HAP-1 (cell line): ENCODE measurements at regions not wholly inside any gene's neighbourhood (a gene's known extent, or its start where the extent isn't known, plus 50 kb on each side); places are given as distances from the start of the nearest gene placed in this dataset.
"Not testable (repeated sequence)": the region's sequence is repeated elsewhere in the genome, so short reads cannot be mapped to it uniquely, and the experiment has no call there.

Experiments
- DNase-seq, 2 experiments: peaks; one replicate each; pipeline ENCODE4 v3.0.0-alpha.2; 2016 to 2020; ENCODE audit warnings: low spot score in 2 of 2
- H3K27me3 ChIP-seq: fragments of 250-450 bp; sonication (Bioruptor Pico); 2 replicates; pipeline ENCODE4 v1.5.1; 2020; ENCODE audit warnings: low read depth, mild to moderate bottlenecking, moderate library complexity
- H3K36me3 ChIP-seq: fragments of 250-450 bp; sonication (Bioruptor Pico); replicated peaks from 2 replicates; pipeline ENCODE4 v1.5.1; 2020; ENCODE audit warnings: mild to moderate bottlenecking
- H3K4me1 ChIP-seq: fragments of 250-450 bp; sonication (Bioruptor Pico); 2 replicates; pipeline ENCODE4 v1.5.1; 2020; ENCODE audit warnings: mild to moderate bottlenecking
- H3K4me3 ChIP-seq: fragments of 250-450 bp; sonication (Bioruptor Pico); 2 replicates; pipeline ENCODE4 v1.5.1; 2020; ENCODE audit warnings: mild to moderate bottlenecking, moderate library complexity
- H3K9me3 ChIP-seq: fragments of 250-450 bp; sonication (Bioruptor Pico); 2 replicates; pipeline ENCODE4 v1.5.1; 2020; ENCODE audit warnings: mild to moderate bottlenecking, moderate library complexity
- in situ Hi-C: fragments of 300-500 bp; cut with MboI; formaldehyde crosslinking; loops from 3 replicates; pipeline ENCODE4 v1.14.3; 2020; ENCODE audit warnings: low sequenced_read_pairs, inconsistent platforms, mixed read lengths

GRCh38 chr4:36574816-36575215, 293.4 kb downstream of the DTHD1 start:
- in situ Hi-C loops = no loop called here
- Histone ChIP-seq H3K36me3 (no peaks in the 10 kb centered on the region), H3K9me3 (no peaks in the 10 kb centered on the region), H3K4me1 (no peaks in the 10 kb centered on the region), H3K27me3 (no peaks in the 10 kb centered on the region), H3K4me3 (no peak overlapping the region)
- DNase-seq = no peak

DNA sequence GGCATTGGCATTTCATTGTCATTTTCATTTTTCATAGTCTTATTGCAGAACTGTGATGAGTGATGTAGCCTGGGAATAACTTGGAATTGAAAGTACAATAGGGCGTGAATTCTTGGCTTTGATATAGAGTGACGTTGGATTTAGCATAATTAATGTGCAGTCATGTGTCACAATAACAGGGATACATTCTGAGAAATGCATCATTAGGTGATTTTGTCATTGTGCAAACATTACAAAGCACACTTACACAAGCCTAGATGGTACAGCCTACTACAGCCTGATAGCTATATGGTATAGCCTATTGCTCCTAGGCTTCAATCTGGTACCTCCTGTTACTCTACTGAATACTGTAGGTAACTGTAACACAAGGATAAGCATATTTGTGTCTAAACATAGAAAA, 300.8 kb downstream of the DTHD1 start:
- no peaks in the 10 kb centered on the region for H3K4me1 ChIP-seq
- H3K36me3 ChIP-seq = no peaks in the 10 kb centered on the region
- in situ Hi-C loops = no loop called here
- no peak overlapping the region for H3K4me3 ChIP-seq
- no peak for DNase-seq
- no peaks in the 10 kb centered on the region for H3K9me3 ChIP-seq
- no peaks in the 10 kb centered on the region for H3K27me3 ChIP-seq

DNA sequence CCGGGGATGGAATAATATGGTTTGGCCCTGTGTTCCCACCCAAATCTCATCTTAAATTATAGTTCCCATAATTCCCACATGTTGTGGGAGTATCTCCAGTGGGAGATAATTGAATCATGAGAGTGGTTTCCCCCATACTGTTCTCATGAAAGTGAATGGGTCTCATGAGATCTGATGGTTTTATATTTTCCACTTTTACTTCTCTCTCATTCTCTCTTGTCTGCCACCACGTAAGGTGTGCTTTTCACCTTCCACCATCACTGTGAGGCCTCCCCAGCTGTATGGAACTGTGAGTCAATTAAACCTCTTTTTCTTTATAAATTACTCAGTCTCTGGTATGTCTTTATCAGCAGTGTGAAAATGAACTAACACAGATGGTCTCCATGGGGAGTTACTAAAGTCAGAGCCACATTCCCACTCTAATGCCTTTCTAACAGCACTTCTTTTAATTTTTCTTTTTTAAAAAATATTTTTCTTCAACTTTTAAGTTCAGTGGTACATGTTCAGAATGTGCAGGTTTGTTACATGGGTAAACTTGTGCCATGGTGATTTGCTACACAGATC, 306.6 kb downstream of the DTHD1 start:
- DNase-seq = no peak
- Histone ChIP-seq H3K27me3 (no peaks in the 10 kb centered on the region), H3K9me3 (no peaks in the 10 kb centered on the region), H3K36me3 (no peaks in the 10 kb centered on the region), H3K4me3 (no peak overlapping the region), H3K4me1 (no peaks in the 10 kb centered on the region)
- in situ Hi-C loops = no loop called here

GRCh38 chr4:36590343-36590742, 308.9 kb downstream of the DTHD1 start:
- no peaks in the 10 kb centered on the region for H3K9me3 ChIP-seq
- no peak overlapping the region for H3K4me3 ChIP-seq
- no peaks in the 10 kb centered on the region for H3K4me1 ChIP-seq
- no peak for DNase-seq
- no peaks in the 10 kb centered on the region for H3K27me3 ChIP-seq
- H3K36me3 ChIP-seq = no peaks in the 10 kb centered on the region
- in situ Hi-C loops = no loop called here

DNA sequence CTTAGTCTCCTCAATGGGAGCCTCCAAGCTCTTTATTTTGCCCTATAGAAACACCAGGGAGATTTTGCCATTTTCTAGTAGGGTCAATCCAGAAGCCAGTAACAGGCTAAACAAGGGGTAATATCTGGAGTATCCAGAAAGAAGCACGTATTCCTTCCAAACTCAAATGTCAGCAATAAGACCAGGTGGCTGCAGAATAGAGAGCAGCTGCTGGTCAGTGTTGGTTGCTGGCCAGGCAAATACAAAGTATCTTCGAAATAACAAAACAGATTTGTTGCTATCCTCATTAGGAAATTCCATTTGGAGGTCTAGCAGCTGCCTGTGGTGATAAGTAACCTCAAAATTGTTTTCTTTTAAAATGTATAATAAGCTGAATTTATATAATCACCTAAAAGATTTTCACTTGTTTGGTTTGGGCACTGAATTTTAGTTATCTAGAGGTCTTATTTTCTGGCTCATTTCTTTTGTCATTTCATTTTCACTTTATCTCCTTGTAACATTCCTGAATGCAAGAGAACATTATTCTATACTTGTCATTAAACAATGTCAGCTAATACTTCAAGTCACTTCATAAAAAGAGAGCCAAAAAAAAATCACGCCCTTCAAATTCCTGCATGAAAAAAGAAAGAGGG, 320.6 kb downstream of the DTHD1 start:
- Histone ChIP-seq H3K27me3 (no peaks in the 10 kb centered on the region), H3K4me3 (no peak overlapping the region), H3K36me3 (no peaks in the 10 kb centered on the region), H3K4me1 (peaks cover 18% of the 10 kb centered on the region), H3K9me3 (0 out of 2 replicates have a peak, but pooled peaks cover 2% of the 10 kb centered on the region)
- in situ Hi-C loops = no loop called here
- DNase-seq = peak; percentile 57 to 89

- H3K4me1 ChIP-seq = no peaks in the 10 kb centered on the region
- in situ Hi-C loops = no loop called here
- H3K27me3 ChIP-seq = no peaks in the 10 kb centered on the region
- no peaks in the 10 kb centered on the region for H3K36me3 ChIP-seq
- 0 out of 2 replicates have a peak, but pooled peaks cover 2% of the 10 kb centered on the region for H3K9me3 ChIP-seq
- no peak overlapping the region for H3K4me3 ChIP-seq
- no peak for DNase-seq
Observed at GRCh38 chr4:36609661-36610060, 328.2 kb downstream of the DTHD1 start.

DNA sequence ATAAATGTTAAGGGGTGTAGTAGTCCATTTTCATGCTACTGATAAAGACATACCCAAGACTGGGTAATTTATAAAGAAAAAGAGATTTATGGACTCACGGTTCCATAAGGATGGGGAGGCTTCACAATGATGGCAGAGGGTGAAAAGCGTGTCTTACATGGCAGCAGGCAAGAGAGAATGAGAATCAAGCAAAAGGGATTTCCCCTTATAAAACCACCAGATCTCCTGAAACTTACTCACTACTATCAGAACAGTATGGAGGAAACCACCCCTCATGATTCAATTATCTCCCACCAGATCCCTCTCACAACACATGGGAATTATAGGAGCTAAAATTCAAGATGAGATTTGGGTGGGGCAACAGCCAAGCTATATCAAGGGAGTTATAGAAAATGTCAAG, 329.2 kb downstream of the DTHD1 start:
- no peaks in the 10 kb centered on the region for H3K27me3 ChIP-seq
- H3K36me3 ChIP-seq = no peaks in the 10 kb centered on the region
- DNase-seq = no peak
- no peaks in the 10 kb centered on the region for H3K4me1 ChIP-seq
- in situ Hi-C loops = no loop called here
- 0 out of 2 replicates have a peak, but pooled peaks cover 2% of the 10 kb centered on the region for H3K9me3 ChIP-seq
- no peak overlapping the region for H3K4me3 ChIP-seq

DNA sequence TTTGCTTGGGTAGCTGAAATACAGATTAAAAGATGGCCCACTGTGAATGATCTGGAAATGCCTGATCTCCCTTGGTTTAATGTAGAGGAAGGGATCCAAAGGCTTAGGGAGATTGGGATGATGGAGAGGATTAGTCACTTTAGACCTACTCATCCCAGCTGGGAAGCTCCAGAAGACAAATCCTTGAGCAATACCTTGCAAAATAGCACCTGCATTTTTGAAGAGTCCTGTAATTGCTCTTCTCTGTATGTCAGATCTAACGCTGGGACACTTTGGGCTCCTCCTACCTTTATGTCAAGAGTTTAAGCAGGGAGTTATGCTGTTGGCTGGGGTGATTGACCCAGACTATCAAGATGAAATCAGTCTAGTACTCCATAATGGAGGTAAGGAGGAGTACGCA, 331.7 kb downstream of the DTHD1 start:
- H3K27me3 ChIP-seq, in situ Hi-C loops, H3K36me3 ChIP-seq, H3K4me3 ChIP-seq, H3K9me3 ChIP-seq, DNase-seq, H3K4me1 ChIP-seq: not testable (repeated sequence)

GRCh38 chr4:36614011-36614410, 332.6 kb downstream of the DTHD1 start:
- Histone ChIP-seq H3K9me3 (no peaks in the 10 kb centered on the region), H3K36me3 (no peaks in the 10 kb centered on the region), H3K27me3 (no peaks in the 10 kb centered on the region), H3K4me1 (no peaks in the 10 kb centered on the region), H3K4me3 (no peak overlapping the region)
- in situ Hi-C loops = no loop called here
- DNase-seq = no peak

DNA sequence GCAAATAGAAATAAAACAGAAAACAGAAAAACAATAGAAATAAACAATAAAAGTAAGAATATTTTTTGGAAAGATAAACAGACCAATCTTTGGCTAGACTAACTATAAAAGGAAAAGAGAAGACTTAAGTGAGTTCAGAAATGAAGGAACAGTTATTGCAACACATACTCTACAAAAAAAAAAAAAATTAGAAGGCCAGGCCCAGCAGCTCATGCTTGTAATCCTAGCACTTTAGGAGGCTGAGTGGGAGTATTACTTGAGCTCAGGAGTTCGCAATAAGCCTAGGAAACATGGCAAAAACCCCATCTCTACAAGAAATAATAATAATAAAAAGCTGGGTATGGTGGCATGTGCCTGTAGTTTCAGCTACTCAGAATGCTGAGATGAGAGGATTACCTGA, 336.7 kb downstream of the DTHD1 start:
- H3K27me3 ChIP-seq = no peaks in the 10 kb centered on the region
- 0 out of 2 replicates have a peak, but pooled peaks cover 2% of the 10 kb centered on the region for H3K4me1 ChIP-seq
- DNase-seq = no peak
- H3K9me3 ChIP-seq = no peaks in the 10 kb centered on the region
- no peaks in the 10 kb centered on the region for H3K36me3 ChIP-seq
- no peak overlapping the region for H3K4me3 ChIP-seq
- in situ Hi-C loops = no loop called here

DNA sequence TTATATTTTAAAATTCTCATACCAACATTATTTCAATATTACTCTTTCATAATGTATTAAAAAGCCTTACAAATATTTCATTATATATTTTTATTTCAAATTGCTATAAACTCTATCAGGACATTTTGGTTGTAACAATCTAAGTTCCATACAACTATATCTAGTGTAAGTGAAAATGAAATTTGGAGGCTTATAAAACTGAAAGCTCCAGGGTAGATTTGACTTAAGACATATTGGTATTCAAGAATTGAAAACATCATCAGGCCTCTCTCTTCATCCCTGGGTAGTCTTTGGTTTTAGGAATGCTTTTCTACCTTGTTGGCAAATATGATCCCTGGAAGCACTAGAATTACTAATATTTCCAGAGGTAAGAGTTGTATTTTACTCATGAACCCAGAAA, 342.6 kb downstream of the DTHD1 start:
- no peaks in the 10 kb centered on the region for H3K27me3 ChIP-seq

DNA sequence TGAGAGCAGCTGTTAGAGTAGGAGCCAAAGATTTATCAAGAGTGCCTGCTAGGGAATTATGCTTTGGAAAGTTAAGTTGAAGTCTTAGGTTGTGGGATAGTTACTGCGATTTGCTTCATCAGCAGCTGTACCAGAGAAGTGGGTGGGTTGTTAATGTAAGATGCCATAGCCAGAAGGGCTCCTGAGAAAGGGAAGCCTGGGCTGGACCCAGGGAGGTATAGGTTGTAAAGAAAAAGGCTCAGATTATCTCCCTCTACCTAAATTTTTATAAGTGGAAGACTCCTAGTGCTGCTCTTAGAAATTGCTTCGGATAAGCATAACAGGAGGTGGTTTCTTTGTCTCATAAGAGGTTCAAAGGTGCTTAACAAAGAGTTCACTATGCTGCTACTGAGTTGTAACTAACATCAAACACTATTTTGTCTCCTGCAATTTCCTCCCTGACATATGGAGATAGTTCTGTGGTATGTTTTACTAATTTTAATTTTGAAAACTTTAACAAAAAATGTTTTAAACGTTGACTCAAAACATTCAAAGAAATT, 356.9 kb downstream of the DTHD1 start:
- H3K27me3 ChIP-seq = no peaks in the 10 kb centered on the region; the same call in 1 of the 2 replicates
- DNase-seq = no peak
- H3K9me3 ChIP-seq = no peaks in the 10 kb centered on the region
- H3K4me3 ChIP-seq = no peak overlapping the region
- H3K4me1 ChIP-seq = no peaks in the 10 kb centered on the region
- in situ Hi-C loops = no loop called here
- H3K36me3 ChIP-seq = no peaks in the 10 kb centered on the region

More for the DNA sequence above, 342.6 kb downstream of the DTHD1 start:
- no peak overlapping the region for H3K4me3 ChIP-seq
- no peaks in the 10 kb centered on the region for H3K9me3 ChIP-seq
- in situ Hi-C loops = no loop called here
- no peaks in the 10 kb centered on the region for H3K36me3 ChIP-seq
- DNase-seq = no peak
- H3K4me1 ChIP-seq = 0 out of 2 replicates have a peak, but pooled peaks cover 2% of the 10 kb centered on the region

- DNase-seq = no peak
- in situ Hi-C loops = no loop called here
Observed at GRCh38 chr4:36640876-36641275, 359.5 kb downstream of the DTHD1 start.

GRCh38 chr4:36651253-36651652, 369.8 kb downstream of the DTHD1 start:
- in situ Hi-C loops = no loop called here
- H3K36me3 ChIP-seq = no peaks in the 10 kb centered on the region
- no peak for DNase-seq

More at GRCh38 chr4:36640876-36641275, 359.5 kb downstream of the DTHD1 start:
- H3K36me3 ChIP-seq = no peaks in the 10 kb centered on the region
- no peak overlapping the region for H3K4me3 ChIP-seq
- H3K4me1 ChIP-seq = no peaks in the 10 kb centered on the region
- H3K9me3 ChIP-seq = no peaks in the 10 kb centered on the region
- no peaks in the 10 kb centered on the region for H3K27me3 ChIP-seq

More at GRCh38 chr4:36651253-36651652, 369.8 kb downstream of the DTHD1 start:
- Histone ChIP-seq H3K27me3 (no peaks in the 10 kb centered on the region), H3K9me3 (no peaks in the 10 kb centered on the region), H3K4me3 (no peak overlapping the region), H3K4me1 (no peaks in the 10 kb centered on the region)
